Psoas muscle (tissue), 7 donors: ENCODE measurements at regions not wholly inside any gene's neighbourhood (a gene's known extent, or its start where the extent isn't known, plus 50 kb on each side); places are given as distances from the start of the nearest gene placed in this dataset.

Source experiments
- ATAC-seq, 4 donors: fragments of 200-7000 bp; cut with Tn5 transposase; one replicate each; pipeline ENCODE4 v1.9.1; 2020; ENCODE audit warnings: moderate library complexity in 3 of 4, mild to moderate bottlenecking in 2 of 4
- DNase-seq, 2 donors: peaks; one replicate each; pipeline ENCODE4 v3.0.0-alpha.2; 2020
- H3K27ac ChIP-seq: fragments of 200-600 bp; one replicate; pipeline ENCODE4 v1.8.0; 2022
- H3K27me3 ChIP-seq, 3 donors: fragments of 200-600 bp in 1 of 3; one replicate each; pipeline versions ENCODE4 v1.6.1 to v1.8.0; 2013 to 2022; ENCODE audit warnings: low read length in 2 of 3, mild to moderate bottlenecking in 2 of 3, moderate library complexity in 1 of 3; ENCODE audit not compliant: insufficient read depth in 3 of 3
- H3K36me3 ChIP-seq, 2 donors: fragments of 200-600 bp in 1 of 2; one replicate each; pipeline versions ENCODE4 v1.6.1 to v1.8.0; 2013 to 2022; ENCODE audit warnings: low read depth in 1 of 2, mild to moderate bottlenecking in 1 of 2, moderate library complexity in 1 of 2; ENCODE audit not compliant: insufficient read depth in 1 of 2
- H3K4me1 ChIP-seq: fragments of 200-600 bp; one replicate; pipeline ENCODE4 v1.8.0; 2022
- H3K4me3 ChIP-seq: fragments of 200-600 bp; one replicate; pipeline ENCODE4 v1.8.0; 2022; ENCODE audit warnings: mild to moderate bottlenecking
- H3K9me3 ChIP-seq: fragments of 200-600 bp; one replicate; pipeline ENCODE4 v1.8.0; 2022
- WGBS, 3 donors: extraction: QIAGEN DNeasy Blood & Tissue Kit; methylation state at CpG; one replicate each; pipeline versions ENCODE4 v1.1.6 to v1.1.7; 2013; 5-methylcytosine and 5-hydroxymethylcytosine counted together
- intact Hi-C, 2 donors: fragments of 100-400 bp; cut with DNase I; formaldehyde crosslinking; loops; one replicate each; pipeline versions ENCODE4 v1.11.0 to v1.14.2; 2022
- TF ChIP-seq, protein P1 (sequence below): fragments of 200-600 bp; IDR thresholded peaks from one replicate; pipeline ENCODE4 v1.8.0; 2022; ENCODE audit warnings: antibody characterized with exemption
- donor health status: healthy with polysubstance abuse.
- donor health status: DM: no; HTN: no; CAD: no; lungs with moderate emphysema.
- donor health status: Bipolar disorder and iron deficiency.
- donor health status: healthy.
- donor health status: DM: yes; HTN: yes; CAD: no.
- donor health status: DM: no; HTN: no; CAD: no.
- donor health status: DM: yes; HTN: yes; CAD: no.

DNA sequence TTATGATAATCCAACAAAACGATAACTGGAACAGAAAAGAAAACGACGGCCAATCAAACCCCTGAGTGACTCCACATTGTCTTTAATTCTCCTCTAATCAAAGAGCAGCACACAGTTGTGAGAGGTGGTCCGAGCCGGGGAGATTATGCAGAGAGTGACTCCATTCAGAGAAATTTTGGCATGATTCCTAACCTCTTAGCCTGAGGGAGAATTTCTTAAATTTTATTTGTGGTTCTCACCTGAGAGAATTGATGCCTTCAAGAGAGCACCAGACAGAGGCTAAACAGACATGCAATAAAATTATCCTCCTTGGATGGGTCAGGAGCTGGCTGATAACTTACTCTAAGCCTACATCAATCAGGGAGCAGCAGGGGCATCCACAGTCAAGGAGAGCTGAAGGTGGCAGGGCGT is 310.0 kb upstream of the KLF12 start:
- Histone ChIP-seq H3K27ac (no peak overlapping the region), H3K4me3 (no peak overlapping the region), H3K9me3 (no peaks in the 10 kb centered on the region), H3K36me3 (no peaks in the 10 kb centered on the region), H3K4me1 (no peaks in the 10 kb centered on the region), H3K27me3 (no peaks in the 10 kb centered on the region)
- WGBS, 3 donors, result 37 to 48% (median 46%) methylated on average over 6 of the region's 6 CpGs
- TF ChIP-seq, protein P1, sequence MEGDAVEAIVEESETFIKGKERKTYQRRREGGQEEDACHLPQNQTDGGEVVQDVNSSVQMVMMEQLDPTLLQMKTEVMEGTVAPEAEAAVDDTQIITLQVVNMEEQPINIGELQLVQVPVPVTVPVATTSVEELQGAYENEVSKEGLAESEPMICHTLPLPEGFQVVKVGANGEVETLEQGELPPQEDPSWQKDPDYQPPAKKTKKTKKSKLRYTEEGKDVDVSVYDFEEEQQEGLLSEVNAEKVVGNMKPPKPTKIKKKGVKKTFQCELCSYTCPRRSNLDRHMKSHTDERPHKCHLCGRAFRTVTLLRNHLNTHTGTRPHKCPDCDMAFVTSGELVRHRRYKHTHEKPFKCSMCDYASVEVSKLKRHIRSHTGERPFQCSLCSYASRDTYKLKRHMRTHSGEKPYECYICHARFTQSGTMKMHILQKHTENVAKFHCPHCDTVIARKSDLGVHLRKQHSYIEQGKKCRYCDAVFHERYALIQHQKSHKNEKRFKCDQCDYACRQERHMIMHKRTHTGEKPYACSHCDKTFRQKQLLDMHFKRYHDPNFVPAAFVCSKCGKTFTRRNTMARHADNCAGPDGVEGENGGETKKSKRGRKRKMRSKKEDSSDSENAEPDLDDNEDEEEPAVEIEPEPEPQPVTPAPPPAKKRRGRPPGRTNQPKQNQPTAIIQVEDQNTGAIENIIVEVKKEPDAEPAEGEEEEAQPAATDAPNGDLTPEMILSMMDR, result no peak
- no peak for ATAC-seq
- DNase-seq, result no peak
- intact Hi-C loops, result no loop called here

DNA sequence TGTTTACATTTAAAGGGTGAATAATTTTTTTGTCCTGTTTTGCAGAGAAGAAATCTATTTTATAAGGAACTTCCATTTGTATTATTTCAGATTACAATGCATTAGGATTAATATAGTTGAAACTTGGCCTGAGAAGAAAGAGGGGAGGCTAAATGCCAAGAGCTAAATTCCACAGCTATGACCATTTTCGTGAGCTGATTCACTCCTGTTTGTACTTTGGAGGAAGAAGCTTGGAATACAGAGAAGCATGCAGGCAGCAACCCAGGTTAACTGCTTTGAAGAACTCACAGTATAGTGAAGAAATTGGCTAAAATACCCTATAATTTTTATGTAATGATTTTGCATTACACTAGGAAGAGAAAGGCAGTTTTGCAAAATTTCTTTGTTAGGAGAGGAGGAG is 309.4 kb upstream of the KLF12 start:
- intact Hi-C loops, result no loop called here
- no peaks in the 10 kb centered on the region for H3K36me3 ChIP-seq

DNA sequence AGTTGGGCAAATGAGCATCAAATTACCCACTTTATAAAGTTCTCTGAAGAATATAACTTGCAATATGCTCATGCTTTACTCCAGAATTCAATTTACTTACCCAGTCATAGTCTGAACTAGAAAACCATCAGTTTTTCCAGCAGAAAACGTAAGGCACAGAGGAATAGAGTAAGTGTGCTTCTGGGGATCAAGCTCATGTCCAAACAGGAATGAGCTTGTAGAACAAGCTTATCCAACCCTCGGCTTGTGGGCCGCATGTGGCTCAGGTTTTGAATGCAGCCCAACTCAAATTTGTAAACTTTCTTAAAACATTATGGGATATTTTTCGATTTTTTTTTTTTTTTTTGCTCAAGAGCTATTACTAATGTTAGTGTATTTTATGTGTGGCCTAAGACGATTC is 308.5 kb upstream of the KLF12 start:
- Histone ChIP-seq H3K9me3 (no peaks in the 10 kb centered on the region), H3K36me3 (no peaks in the 10 kb centered on the region), H3K4me3 (no peak overlapping the region), H3K27ac (no peak overlapping the region), H3K4me1 (no peaks in the 10 kb centered on the region), H3K27me3 (no peaks in the 10 kb centered on the region)
- TF ChIP-seq, protein P1, result no peak
- DNase-seq, result no peak
- intact Hi-C loops, result no loop called here
- WGBS, 3 donors, result 54 to 88% (median 70%) methylated on average over 5 of the region's 5 CpGs
- ATAC-seq, result no peak

More for the DNA sequence above, 309.4 kb upstream of the KLF12 start:
- H3K4me3 ChIP-seq, result no peak overlapping the region
- WGBS, 3 donors, result 6 to 15% (median 11%) methylated on average over 1 of the region's 1 CpG
- no peaks in the 10 kb centered on the region for H3K4me1 ChIP-seq
- no peaks in the 10 kb centered on the region for H3K9me3 ChIP-seq
- H3K27me3 ChIP-seq, result no peaks in the 10 kb centered on the region
- ATAC-seq, result no peak
- TF ChIP-seq, protein P1, result no peak
- DNase-seq, result no peak
- H3K27ac ChIP-seq, result no peak overlapping the region

DNA sequence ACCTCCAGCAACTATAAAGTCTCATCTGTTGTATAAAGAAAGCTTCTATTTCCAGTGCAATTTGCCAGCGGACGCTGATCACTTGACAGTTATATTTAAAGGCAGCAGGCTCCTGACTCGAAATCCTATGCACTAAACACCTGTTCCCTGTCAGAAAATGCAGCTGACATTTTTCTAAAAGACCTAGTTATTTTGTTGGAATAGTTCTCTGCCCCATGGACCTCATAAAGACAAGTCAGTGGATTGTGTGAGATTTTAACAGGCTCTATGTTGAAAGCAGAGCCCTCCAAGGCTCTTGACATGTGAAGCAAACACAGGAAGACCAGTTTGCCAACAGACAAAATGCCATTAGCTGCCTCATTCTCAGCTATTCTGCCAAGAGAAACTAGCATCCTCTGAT is 304.7 kb upstream of the KLF12 start:
- WGBS, 3 donors, result 25 to 37% (median 28%) methylated on average over 3 of the region's 3 CpGs
- ATAC-seq, result no peak
- Histone ChIP-seq H3K27ac (no peak overlapping the region), H3K36me3 (no peaks in the 10 kb centered on the region), H3K4me1 (no peaks in the 10 kb centered on the region), H3K4me3 (no peak overlapping the region), H3K27me3 (no peaks in the 10 kb centered on the region), H3K9me3 (no peaks in the 10 kb centered on the region)
- DNase-seq, result no peak
- intact Hi-C loops, result no loop called here
- TF ChIP-seq, protein P1, result no peak

DNA sequence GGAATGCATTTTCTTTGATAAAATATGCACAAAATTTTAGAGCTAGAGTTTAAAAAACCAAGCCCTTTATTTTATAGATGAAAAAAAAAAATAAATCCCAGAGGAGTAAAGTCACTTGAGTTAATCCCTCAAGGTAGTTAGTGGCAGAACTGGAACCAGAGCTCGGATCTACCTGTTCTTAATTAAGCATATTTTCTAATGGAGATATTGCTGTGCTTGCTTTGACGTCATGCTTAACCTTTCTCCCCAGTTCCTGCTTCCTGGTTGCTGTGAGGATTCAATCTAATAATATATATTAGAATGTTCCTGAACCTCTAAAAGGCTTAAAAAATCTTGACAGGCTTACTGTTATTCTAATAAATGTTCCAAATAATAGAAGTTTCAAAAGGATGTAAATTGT is 300.6 kb upstream of the KLF12 start:
- 76 to 84% (median 79%) methylated on average over 2 of the region's 2 CpGs for WGBS, 3 donors
- TF ChIP-seq, protein P1, result no peak
- intact Hi-C loops, result no loop called here
- no peaks in the 10 kb centered on the region for H3K4me1 ChIP-seq
- ATAC-seq (no peak), DNase-seq (no peak)
- no peak overlapping the region for H3K4me3 ChIP-seq
- H3K27ac ChIP-seq, result no peak overlapping the region
- no peaks in the 10 kb centered on the region for H3K27me3 ChIP-seq
- no peaks in the 10 kb centered on the region for H3K36me3 ChIP-seq
- H3K9me3 ChIP-seq, result no peaks in the 10 kb centered on the region
